GM12878 (cell line): ENCODE measurements at regions not wholly inside any gene's neighbourhood (a gene's known extent, or its start where the extent isn't known, plus 50 kb on each side); places are given as distances from the start of the nearest gene placed in this dataset.
"Not testable (repeated sequence)": the region's sequence is repeated elsewhere in the genome, so short reads cannot be mapped to it uniquely, and the experiment has no call there.

Experiments used
- ATAC-seq: fragments of 200-7000 bp; cut with Tn5 transposase; 3 replicates; pipeline ENCODE4 v1.9.1; 2020; ENCODE audit warnings: mild to moderate bottlenecking, moderate library complexity
- BruUV-seq: library from RNA; stranded (reverse); fragments of 400-500 nt; replicated peaks from 2 replicates; lab custom pipeline; 2021; lab: Mats Ljungman, UMichigan
- CTCF ChIA-PET: fragments of 300-600 bp; sonication (Branson Sonifier 250); formaldehyde crosslinking; extraction: SDS; loops from one replicate; lab custom pipeline; 2021; ENCODE audit warnings: inconsistent platforms; lab: Yijun Ruan, JAX
- POLR2A ChIA-PET: fragments of 350-600 bp; formaldehyde crosslinking; extraction: SDS; loops from one replicate; lab custom pipeline; 2021; ENCODE audit warnings: inconsistent platforms; lab: Charles Lee
- RAD21 ChIA-PET: fragments of 300-600 bp; sonication (Branson Sonifier 250); formaldehyde crosslinking; loops from one replicate; lab custom pipeline; 2023; ENCODE audit warnings: antibody characterized with exemption; ENCODE audit not compliant: unreplicated experiment; lab: Charles Lee
- SMC1A ChIA-PET: fragments of 300-600 bp; sonication (Branson Sonifier 250); formaldehyde crosslinking; loops from one replicate; lab custom pipeline; 2023; ENCODE audit not compliant: unreplicated experiment, uncharacterized antibody; lab: Charles Lee
- DNase-seq: peaks from one replicate; pipeline ENCODE4 v3.0.0-alpha.2; 2011; ENCODE audit warnings: low read depth, low spot score
- FAIRE-seq: peaks from 3 replicates; lab custom pipeline; 2011; peaks lifted over from hg19 to GRCh38; lab: Jason Lieb, UNC
- H2AFZ ChIP-seq: 2 replicates; pipeline ENCODE4 v1.6.0; 2011; ENCODE audit warnings: low read depth, low read length, control low read depth; ENCODE audit not compliant: control insufficient read depth
- H3K27ac ChIP-seq: 2 replicates; pipeline ENCODE4 v1.5.1; 2011; ENCODE audit warnings: control low read depth; ENCODE audit not compliant: control insufficient read depth, insufficient read depth
- H3K27me3 ChIP-seq, 2 experiments: replicated peaks in 1 of 2; 2 replicates each; pipeline versions ENCODE4 v1.6.0 to v1.6.1; 2011; ENCODE audit warnings: low read length in 1 of 2; ENCODE audit not compliant: control insufficient read depth in 2 of 2, insufficient read depth in 2 of 2
- H3K36me3 ChIP-seq, 2 experiments: 2 replicates each; pipeline ENCODE4 v1.5.1; 2011; ENCODE audit warnings: low read length in 1 of 2; ENCODE audit not compliant: control insufficient read depth in 2 of 2, insufficient read depth in 2 of 2
- H3K4me1 ChIP-seq: 2 replicates; pipeline ENCODE4 v1.6.1; 2011; ENCODE audit warnings: mild to moderate bottlenecking, low read length, moderate library complexity, mixed read lengths; ENCODE audit not compliant: control insufficient read depth, insufficient read depth
- H3K4me2 ChIP-seq: 2 replicates; pipeline ENCODE4 v1.6.0; 2011; ENCODE audit warnings: control low read depth; ENCODE audit not compliant: control insufficient read depth, insufficient read depth
- H3K4me3 ChIP-seq: fragments of 200-600 bp; sonication (generic); 2 replicates; pipeline ENCODE4 v1.5.1; 2016
- H3K79me2 ChIP-seq: 2 replicates; pipeline ENCODE4 v1.6.0; 2011; ENCODE audit warnings: low read length; ENCODE audit not compliant: control insufficient read depth, insufficient read depth
- H3K9ac ChIP-seq: 2 replicates; pipeline ENCODE4 v1.8.0; 2011; ENCODE audit warnings: low read length, control low read depth, mixed read lengths; ENCODE audit not compliant: control insufficient read depth, insufficient read depth
- H3K9me3 ChIP-seq: replicated peaks from 3 replicates; pipeline ENCODE4 v1.5.1; 2011; ENCODE audit warnings: mild to moderate bottlenecking, low read length; ENCODE audit not compliant: control insufficient read depth, insufficient read depth
- H4K20me1 ChIP-seq: 2 replicates; pipeline ENCODE4 v1.6.0; 2011; ENCODE audit not compliant: control insufficient read depth, insufficient read depth
- BCLAF1 ChIP-seq: fragments of 450-650 bp; IDR thresholded peaks from 2 replicates; pipeline ENCODE4 v1.6.1; 2017; ENCODE audit warnings: antibody characterized with exemption, mild to moderate bottlenecking, moderate library complexity
- EED ChIP-seq: sonication (generic); IDR thresholded peaks from 2 replicates; pipeline ENCODE4 v1.6.1; 2016; ENCODE audit warnings: antibody characterized with exemption, low read depth
- EGR1 ChIP-seq, 2 experiments: IDR thresholded peaks; 1 replicate in 1 of 2; 2 replicates in 1 of 2; pipeline ENCODE4 v1.6.1; 2011 to 2012; ENCODE audit warnings: low read depth in 2 of 2, low read length in 2 of 2, borderline replicate concordance in 1 of 2, mild to moderate bottlenecking in 1 of 2, moderate library complexity in 1 of 2
- HDAC6 ChIP-seq: fragments of 200-600 bp; sonication (generic); IDR thresholded peaks from one replicate; pipeline ENCODE4 v1.8.0; 2017; ENCODE audit warnings: antibody characterized with exemption; ENCODE audit not compliant: unreplicated experiment
- IKZF1 ChIP-seq: fragments of 450-650 bp; conservative IDR thresholded peaks from 2 replicates; pipeline ENCODE4 v1.6.1; 2017; ENCODE audit warnings: antibody characterized with exemption, mild to moderate bottlenecking
- MEF2A ChIP-seq: IDR thresholded peaks from 2 replicates; pipeline ENCODE4 v1.6.1; 2011; ENCODE audit warnings: low read depth, mild to moderate bottlenecking, low read length, moderate library complexity; ENCODE audit not compliant: insufficient read depth
- NRF1 ChIP-seq: conservative IDR thresholded peaks from 2 replicates; pipeline ENCODE4 v1.6.1; 2011; ENCODE audit warnings: mild to moderate bottlenecking, low read depth, low read length, improper control_type of control experiment
- PML ChIP-seq: IDR thresholded peaks from 2 replicates; pipeline ENCODE4 v1.6.1; 2012; ENCODE audit warnings: low read length, inconsistent platforms
- POLR2A ChIP-seq: IDR thresholded peaks from 2 replicates; pipeline ENCODE4 v1.6.1; 2011; ENCODE audit warnings: low read depth, mild to moderate bottlenecking, low read length
- RBBP5 ChIP-seq: fragments of 200-600 bp; sonication (generic); conservative IDR thresholded peaks from 2 replicates; pipeline ENCODE4 v1.6.1; 2016
- STAT1 ChIP-seq: fragments of 450-650 bp; conservative IDR thresholded peaks from 2 replicates; pipeline ENCODE4 v1.6.1; 2014; ENCODE audit warnings: antibody characterized with exemption, mild to moderate bottlenecking
- ZBED1 ChIP-seq: IDR thresholded peaks from 2 replicates; pipeline ENCODE4 v1.6.1; 2016; ENCODE audit warnings: borderline replicate concordance
- ZNF207 ChIP-seq: fragments of 450-650 bp; IDR thresholded peaks from 2 replicates; pipeline ENCODE4 v1.6.1; 2014; ENCODE audit warnings: antibody characterized with exemption, mild to moderate bottlenecking, borderline replicate concordance
- WGBS: methylation state at CpG from one replicate; pipeline ENCODE4 v1.1.6; 2016; ENCODE audit warnings: low lambda C conversion rate; ENCODE audit not compliant: insufficient replicate concordance, insufficient coverage; ENCODE audit errors: missing lambda C conversion rate; 5-methylcytosine and 5-hydroxymethylcytosine counted together
- in situ Hi-C: fragments of 300-500 bp; cut with MboI; formaldehyde crosslinking; loops from 9 replicates; pipeline ENCODE4 v1.14.3; 2018; ENCODE audit warnings: mixed read lengths
- intact Hi-C: fragments of 100-400 bp; cut with micrococcal nuclease; formaldehyde crosslinking; loops from one replicate; pipeline ENCODE4 v1.14.2; 2022; ENCODE audit not compliant: unreplicated experiment

- in situ Hi-C loops (no loop called here), intact Hi-C loops (no loop called here)
- Histone ChIP-seq H3K4me3 (no peak overlapping the region), H3K79me2 (no peaks in the 10 kb centered on the region), H2AFZ (no peak overlapping the region), H3K9me3 (no peaks in the 10 kb centered on the region), H3K27me3 (no peaks in the 10 kb centered on the region), H3K4me2 (no peak overlapping the region), H3K27ac (no peak overlapping the region), H3K36me3 (no peaks in the 10 kb centered on the region), H3K4me1 (no peaks in the 10 kb centered on the region), H4K20me1 (no peaks in the 10 kb centered on the region), H3K9ac (no peak overlapping the region)
- no peak for DNase-seq
- TF ChIP-seq PML (no peak), POLR2A (no peak), IKZF1 (no peak), ZBED1 (no peak), RBBP5 (no peak), STAT1 (no peak), MEF2A (no peak), NRF1 (no peak), ZNF207 (no peak), BCLAF1 (no peak), HDAC6 (no peak), EED (no peak), EGR1 (IDR thresholded peaks at IDR 0.05; ENCODE audit: borderline replicate concordance in 1 of 2, low read depth in 2 of 2, low read length in 2 of 2) (no peak)
- no TSS peak for BruUV-seq
- CTCF ChIA-PET = no interaction called here
- RAD21 ChIA-PET = no interaction called here
- SMC1A ChIA-PET = no interaction called here
- 23% methylated on average over 2 of the region's 2 CpGs for WGBS
- no peak for ATAC-seq
- POLR2A ChIA-PET = no interaction called here
- FAIRE-seq = no peak
Measured at GRCh38 chr5:86716121-86716520, 98.4 kb downstream of the COX7C start.

GRCh38 chr5:86731319-86732117, 113.8 kb downstream of the COX7C start:
- CTCF ChIA-PET, RAD21 ChIA-PET, H3K9me3 ChIP-seq, H3K36me3 ChIP-seq, intact Hi-C loops, H3K4me1 ChIP-seq, H3K27ac ChIP-seq, ATAC-seq, H3K9ac ChIP-seq, H3K4me3 ChIP-seq, H3K27me3 ChIP-seq, DNase-seq, H4K20me1 ChIP-seq, H3K79me2 ChIP-seq, in situ Hi-C loops, SMC1A ChIA-PET, H2AFZ ChIP-seq, BruUV-seq, FAIRE-seq, H3K4me2 ChIP-seq: not testable (repeated sequence)
- 54% methylated on average over 20 of the region's 20 CpGs for WGBS
- POLR2A ChIA-PET = interaction anchor here (0.7 kb wide), 1 partner anchor 33 kb away, joined by 3 read pairs; no protein-coding TSS in a partner anchor
